K562 (cell line): ENCODE measurements at regions not wholly inside any gene's neighbourhood (a gene's known extent, or its start where the extent isn't known, plus 50 kb on each side); places are given as distances from the start of the nearest gene placed in this dataset.

Experiments used
- CTCF ChIP-seq, 3 experiments: IDR thresholded peaks in 2 of 3; conservative IDR thresholded peaks in 1 of 3; 2 replicates each; pipeline ENCODE4 v1.5.1; 2011 to 2012; ENCODE audit warnings: low read length in 3 of 3, mild to moderate bottlenecking in 3 of 3, control low read depth in 2 of 3, improper control_type of control experiment in 1 of 3, inconsistent platforms in 1 of 3, low read depth in 1 of 3, mixed read lengths in 1 of 3, moderate library complexity in 1 of 3; ENCODE audit not compliant: insufficient read depth in 2 of 3
- KLF6 ChIP-seq: fragments of 250-450 bp; sonication (Bioruptor Pico); IDR thresholded peaks from 2 replicates; pipeline ENCODE4 v1.4.0; 2020; ENCODE audit warnings: mild to moderate bottlenecking, moderate library complexity, borderline replicate concordance
- SMARCA5 ChIP-seq: fragments of 450-650 bp; IDR thresholded peaks from 2 replicates; pipeline ENCODE4 v1.6.1; 2016
- TF ChIP-seq, protein P1 (sequence below): sonication (generic); formaldehyde crosslinking; IDR thresholded peaks from 2 replicates; pipeline ENCODE4 v1.8.1; 2022; ENCODE audit warnings: missing genetic modification reagents

GRCh38 chr4:31199644-31200043 lies 479.5 kb downstream of the PCDH7 start:
- TF ChIP-seq, protein P1, sequence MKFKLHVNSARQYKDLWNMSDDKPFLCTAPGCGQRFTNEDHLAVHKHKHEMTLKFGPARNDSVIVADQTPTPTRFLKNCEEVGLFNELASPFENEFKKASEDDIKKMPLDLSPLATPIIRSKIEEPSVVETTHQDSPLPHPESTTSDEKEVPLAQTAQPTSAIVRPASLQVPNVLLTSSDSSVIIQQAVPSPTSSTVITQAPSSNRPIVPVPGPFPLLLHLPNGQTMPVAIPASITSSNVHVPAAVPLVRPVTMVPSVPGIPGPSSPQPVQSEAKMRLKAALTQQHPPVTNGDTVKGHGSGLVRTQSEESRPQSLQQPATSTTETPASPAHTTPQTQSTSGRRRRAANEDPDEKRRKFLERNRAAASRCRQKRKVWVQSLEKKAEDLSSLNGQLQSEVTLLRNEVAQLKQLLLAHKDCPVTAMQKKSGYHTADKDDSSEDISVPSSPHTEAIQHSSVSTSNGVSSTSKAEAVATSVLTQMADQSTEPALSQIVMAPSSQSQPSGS (CRISPR knock-in tag): no peak
- TF ChIP-seq KLF6 (CRISPR knock-in tag): no peak
- TF ChIP-seq SMARCA5: no peak
- no peak for TF ChIP-seq CTCF (IDR thresholded peaks at IDR 0.05 in 2 of 3, conservative IDR thresholded peaks at IDR 0.05 in 1 of 3; ENCODE audit: insufficient read depth in 2 of 3, low read depth in 1 of 3, low read length in 3 of 3)
